H1 (cell line): ENCODE measurements at regions not wholly inside any gene's neighbourhood (a gene's known extent, or its start where the extent isn't known, plus 50 kb on each side); places are given as distances from the start of the nearest gene placed in this dataset.

ENCODE experiments used
- CTCF ChIA-PET: fragments of 300-600 bp; sonication (Branson Sonifier 250); formaldehyde crosslinking; loops from one replicate; lab custom pipeline; 2021; ENCODE audit not compliant: partially characterized antibody; lab: Charles Lee
- POLR2A ChIA-PET: fragments of 300-600 bp; sonication (Branson Sonifier 250); formaldehyde crosslinking; loops from one replicate; lab custom pipeline; 2021; ENCODE audit warnings: inconsistent platforms; ENCODE audit not compliant: partially characterized antibody; lab: Charles Lee
- DNase-seq, 2 experiments: peaks; one replicate each; pipeline versions ENCODE4 v3.0.0 to v3.0.0-alpha.2; 2010 to 2022; ENCODE audit warnings: low spot score in 2 of 2, low read depth in 1 of 2, mixed read lengths in 1 of 2
- FAIRE-seq: peaks from 2 replicates; lab custom pipeline; 2011; peaks lifted over from hg19 to GRCh38; lab: Jason Lieb, UNC
- H2AFZ ChIP-seq: 2 replicates; pipeline ENCODE4 v1.8.1; 2012; ENCODE audit warnings: low read length, inconsistent platforms
- H2AK5ac ChIP-seq: 2 replicates; pipeline ENCODE4 v1.6.1; 2013; ENCODE audit warnings: low read depth, low read length
- H2BK120ac ChIP-seq: replicated peaks from 2 replicates; pipeline ENCODE3; 2013; ENCODE audit warnings: low read depth, low read length, inconsistent platforms
- H2BK12ac ChIP-seq: 2 replicates; pipeline ENCODE4 v1.6.1; 2013; ENCODE audit warnings: low read depth, low read length
- H2BK15ac ChIP-seq: 2 replicates; pipeline ENCODE4 v1.6.1; 2013; ENCODE audit warnings: low read length
- H2BK20ac ChIP-seq: 2 replicates; pipeline ENCODE4 v1.6.1; 2013; ENCODE audit warnings: low read length
- H2BK5ac ChIP-seq: 2 replicates; pipeline ENCODE4 v1.6.1; 2013; ENCODE audit warnings: low read depth, low read length
- H3K14ac ChIP-seq: 2 replicates; pipeline ENCODE4 v1.6.1; 2013; ENCODE audit warnings: inconsistent platforms; ENCODE audit not compliant: insufficient read length
- H3K18ac ChIP-seq: 2 replicates; pipeline ENCODE4 v1.6.1; 2013; ENCODE audit warnings: low read length; ENCODE audit errors: extremely low read depth
- H3K23ac ChIP-seq: 2 replicates; pipeline ENCODE4 v1.6.1; 2013; ENCODE audit warnings: inconsistent platforms; ENCODE audit not compliant: insufficient read length
- H3K23me2 ChIP-seq: 2 replicates; pipeline ENCODE4 v1.6.1; 2013; ENCODE audit warnings: low read depth, low read length
- H3K27ac ChIP-seq: 2 replicates; pipeline ENCODE4 v1.6.1; 2011; ENCODE audit warnings: low read depth, low read length, inconsistent platforms
- H3K27me3 ChIP-seq, 4 experiments: replicated peaks in 1 of 4; 1 replicate in 1 of 4; 2 replicates in 3 of 4; pipeline versions ENCODE4 v1.6.1 to v1.8.1; 2011 to 2013; ENCODE audit warnings: low read length in 3 of 4, mild to moderate bottlenecking in 3 of 4, inconsistent platforms in 2 of 4, mixed read lengths in 2 of 4, moderate library complexity in 1 of 4; ENCODE audit not compliant: control insufficient read depth in 3 of 4, insufficient read depth in 3 of 4; ENCODE audit errors: extremely low read depth in 1 of 4
- H3K36me3 ChIP-seq, 4 experiments: 2 replicates each; pipeline versions ENCODE4 v1.6.1 to v1.8.1; 2011 to 2013; ENCODE audit warnings: mild to moderate bottlenecking in 4 of 4, low read length in 3 of 4, moderate library complexity in 2 of 4, control low read depth in 1 of 4, inconsistent platforms in 1 of 4; ENCODE audit not compliant: insufficient read depth in 4 of 4, control insufficient read depth in 2 of 4
- H3K4ac ChIP-seq: replicated peaks from 2 replicates; pipeline ENCODE3; 2013; ENCODE audit warnings: low read length, low read depth, mixed read lengths, inconsistent platforms; ENCODE audit not compliant: insufficient read length
- H3K4me1 ChIP-seq, 4 experiments: replicated peaks in 1 of 4; 1 replicate in 1 of 4; 2 replicates in 3 of 4; pipeline versions ENCODE4 v1.6.1 to v1.8.1; 2011 to 2013; ENCODE audit warnings: low read length in 3 of 4, inconsistent platforms in 2 of 4, mixed read lengths in 1 of 4; ENCODE audit not compliant: insufficient read depth in 4 of 4, control insufficient read depth in 3 of 4
- H3K4me2 ChIP-seq, 2 experiments: 2 replicates each; pipeline versions ENCODE4 v1.6.1 to v1.8.1; 2011 to 2013; ENCODE audit warnings: low read depth in 2 of 2, low read length in 2 of 2, control low read depth in 1 of 2, inconsistent platforms in 1 of 2, mild to moderate bottlenecking in 1 of 2; ENCODE audit not compliant: insufficient read depth in 1 of 2
- H3K4me3 ChIP-seq, 4 experiments: fragments of 200-600, 300-600 bp in 1 of 4; sonication (generic), shearing (Covaris generic), sonication (Bioruptor Twin) in 1 of 4; 2 replicates each; pipeline versions ENCODE4 v1.5.1 to v1.8.1; 2011 to 2016; ENCODE audit warnings: low read length in 4 of 4, low read depth in 3 of 4, control low read depth in 2 of 4, inconsistent platforms in 2 of 4, mild to moderate bottlenecking in 2 of 4, mixed read lengths in 1 of 4, moderate library complexity in 1 of 4; ENCODE audit not compliant: insufficient read depth in 2 of 4; ENCODE audit errors: extremely low read depth in 1 of 4
- H3K56ac ChIP-seq: replicated peaks from 2 replicates; pipeline ENCODE3; 2013; ENCODE audit warnings: low read depth, mild to moderate bottlenecking, mixed read lengths, low read length, inconsistent platforms; ENCODE audit not compliant: insufficient read length
- H3K79me1 ChIP-seq: 2 replicates; pipeline ENCODE4 v1.6.1; 2013; ENCODE audit warnings: low read depth, low read length, control low read depth
- H3K79me2 ChIP-seq, 2 experiments: 2 replicates each; pipeline versions ENCODE4 v1.6.1 to v1.8.1; 2012 to 2013; ENCODE audit warnings: low read length in 2 of 2, mild to moderate bottlenecking in 2 of 2, inconsistent platforms in 1 of 2; ENCODE audit not compliant: insufficient read depth in 2 of 2, control insufficient read depth in 1 of 2
- H3K9ac ChIP-seq, 4 experiments: replicated peaks in 1 of 4; 1 replicate in 1 of 4; 2 replicates in 3 of 4; pipeline versions ENCODE4 v1.6.1 to v1.8.1; 2011 to 2013; ENCODE audit warnings: low read depth in 3 of 4, low read length in 3 of 4, control low read depth in 2 of 4, mild to moderate bottlenecking in 2 of 4, moderate library complexity in 2 of 4, inconsistent platforms in 1 of 4; ENCODE audit errors: extremely low read depth in 1 of 4
- H3K9me3 ChIP-seq, 2 experiments: 2 replicates each; pipeline versions ENCODE4 v1.6.1 to v1.8.1; 2012 to 2013; ENCODE audit warnings: mild to moderate bottlenecking in 2 of 2, moderate library complexity in 2 of 2, control low read depth in 1 of 2, inconsistent platforms in 1 of 2, low read depth in 1 of 2, low read length in 1 of 2, mixed read lengths in 1 of 2; ENCODE audit not compliant: insufficient read depth in 2 of 2
- H4K20me1 ChIP-seq, 2 experiments: replicated peaks in 1 of 2; 2 replicates each; pipeline versions ENCODE3 to v1.8.1; 2011 to 2013; ENCODE audit warnings: inconsistent platforms in 2 of 2, low read length in 2 of 2, mild to moderate bottlenecking in 1 of 2; ENCODE audit not compliant: insufficient read depth in 2 of 2, control insufficient read depth in 1 of 2
- H4K5ac ChIP-seq: 2 replicates; pipeline ENCODE4 v1.6.1; 2013; ENCODE audit warnings: low read length, low read depth, mixed read lengths, inconsistent platforms; ENCODE audit not compliant: insufficient read length
- H4K8ac ChIP-seq: 2 replicates; pipeline ENCODE4 v1.8.0; 2013; ENCODE audit warnings: mild to moderate bottlenecking, moderate library complexity, low read length, inconsistent platforms; ENCODE audit not compliant: insufficient read depth; ENCODE audit errors: extremely low read depth
- H4K91ac ChIP-seq: replicated peaks from 2 replicates; pipeline ENCODE3; 2013; ENCODE audit warnings: low read length, mixed read lengths, inconsistent platforms; ENCODE audit not compliant: insufficient read length
- BRCA1 ChIP-seq: IDR thresholded peaks from 2 replicates; pipeline ENCODE4 v1.6.1; 2012; ENCODE audit warnings: low read depth, low read length, improper control_type of control experiment
- CHD1 ChIP-seq: IDR thresholded peaks from 2 replicates; pipeline ENCODE4 v1.6.1; 2012; ENCODE audit warnings: low read depth, low read length, improper control_type of control experiment
- FOSL1 ChIP-seq: IDR thresholded peaks from 2 replicates; pipeline ENCODE4 v1.6.1; 2011; ENCODE audit warnings: mild to moderate bottlenecking, low read depth, low read length, moderate library complexity; ENCODE audit not compliant: insufficient read depth
- GTF2F1 ChIP-seq: IDR thresholded peaks from 2 replicates; pipeline ENCODE4 v1.6.1; 2012; ENCODE audit warnings: low read depth, low read length, improper control_type of control experiment, borderline replicate concordance
- HDAC6 ChIP-seq: IDR thresholded peaks from one replicate; pipeline ENCODE4 v1.7.1; 2012; ENCODE audit warnings: low read depth, mild to moderate bottlenecking, inconsistent platforms, low read length, moderate library complexity
- KDM5A ChIP-seq: fragments of 200-600 bp; IDR thresholded peaks from 2 replicates; pipeline ENCODE4 v1.7.1; 2012; ENCODE audit warnings: mild to moderate bottlenecking, low read length, inconsistent platforms, mixed read lengths
- RFX5 ChIP-seq: IDR thresholded peaks from 2 replicates; pipeline ENCODE4 v1.6.1; 2011; ENCODE audit warnings: low read depth, low read length, improper control_type of control experiment, borderline replicate concordance
- SAP30 ChIP-seq: fragments of 300-600 bp; sonication (generic); IDR thresholded peaks from 2 replicates; pipeline ENCODE4 v1.7.1; 2012; ENCODE audit warnings: low read length, moderate library complexity, mild to moderate bottlenecking, inconsistent platforms; ENCODE audit not compliant: insufficient read depth, insufficient replicate concordance
- SUZ12 ChIP-seq: fragments of 200-600 bp; sonication (generic); IDR thresholded peaks from 2 replicates; pipeline ENCODE4 v1.6.1; 2012; ENCODE audit warnings: mild to moderate bottlenecking, inconsistent platforms, low read length, moderate library complexity, mixed read lengths
- TBP ChIP-seq: IDR thresholded peaks from 2 replicates; pipeline ENCODE4 v1.6.1; 2011; ENCODE audit warnings: low read depth, low read length, improper control_type of control experiment
- TEAD4 ChIP-seq: IDR thresholded peaks from 2 replicates; pipeline ENCODE4 v1.6.1; 2012; ENCODE audit warnings: low read depth, low read length, inconsistent platforms, mixed read lengths
- WGBS, 2 experiments: shearing (Covaris generic) in 1 of 2; methylation state at CpG; one replicate each; pipeline versions ENCODE4 v1.1.6 to v1.1.7; 2013 to 2015; ENCODE audit warnings: low lambda C conversion rate in 2 of 2, mixed read lengths in 2 of 2, inconsistent platforms in 1 of 2, low coverage in 1 of 2, missing lambda C conversion rate in 1 of 2; ENCODE audit not compliant: insufficient replicate concordance in 2 of 2, insufficient coverage in 1 of 2, insufficient read length in 1 of 2; ENCODE audit errors: extremely low coverage in 1 of 2, missing lambda C conversion rate in 1 of 2; 5-methylcytosine and 5-hydroxymethylcytosine counted together
- TF ChIP-seq, protein P1 (sequence below): IDR thresholded peaks from 2 replicates; pipeline ENCODE4 v1.6.1; 2012; ENCODE audit warnings: inconsistent platforms
- TF ChIP-seq, protein P2 (sequence below): IDR thresholded peaks from 2 replicates; pipeline ENCODE4 v1.6.1; 2012; ENCODE audit warnings: low read length, inconsistent platforms

DNA sequence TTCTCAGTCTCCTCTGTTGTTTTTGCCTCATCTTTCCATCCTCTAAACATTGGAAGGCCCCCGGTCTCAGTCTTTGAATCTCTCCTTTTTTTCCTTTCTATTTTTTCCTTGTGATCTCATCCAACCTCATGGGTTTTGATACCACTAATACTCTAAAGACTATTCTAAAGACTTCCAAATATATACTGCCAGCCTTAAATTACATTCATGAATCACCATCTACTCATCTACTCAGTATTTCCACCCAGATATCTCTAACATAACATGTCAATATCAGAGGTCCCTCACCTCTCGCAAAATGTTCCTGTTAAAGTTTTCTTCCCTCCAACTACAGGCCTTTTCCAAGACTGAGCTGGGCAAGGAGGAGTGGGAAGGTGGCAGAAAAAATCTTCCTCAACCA lies 282.5 kb upstream of the TTC14 start:
- Histone ChIP-seq H3K14ac (no peak overlapping the region), H2AK5ac (no peak overlapping the region), H2AFZ (no peak overlapping the region), H4K20me1 (no peaks in the 10 kb centered on the region), H3K23me2 (no peaks in the 10 kb centered on the region), H2BK120ac (no peak overlapping the region), H3K36me3 (no peaks in the 10 kb centered on the region), H4K5ac (no peak overlapping the region), H4K8ac (no peak overlapping the region), H3K27ac (no peak overlapping the region), H3K56ac (no peak overlapping the region), H3K4ac (no peak overlapping the region), H3K9me3 (no peaks in the 10 kb centered on the region), H3K18ac (no peak overlapping the region), H3K79me2 (no peaks in the 10 kb centered on the region), H3K23ac (no peak overlapping the region), H3K4me3 (no peak overlapping the region), H2BK5ac (no peak overlapping the region), H3K27me3 (no peaks in the 10 kb centered on the region), H3K4me1 (no peaks in the 10 kb centered on the region), H2BK20ac (no peak overlapping the region), H3K79me1 (no peaks in the 10 kb centered on the region), H4K91ac (no peak overlapping the region), H3K9ac (no peak overlapping the region), H3K4me2 (no peak overlapping the region), H2BK15ac (no peak overlapping the region), H2BK12ac (no peak overlapping the region)
- 83% methylated on average over 2 of the region's 2 CpGs; no CpG with 5 or more reads in 1 of the 2 experiments for WGBS, 2 experiments
- no peak for FAIRE-seq
- ChIA-PET CTCF (no interaction called here), POLR2A (no interaction called here)
- DNase-seq: no peak
- TF ChIP-seq FOSL1: no peak
- TF ChIP-seq, protein P1, sequence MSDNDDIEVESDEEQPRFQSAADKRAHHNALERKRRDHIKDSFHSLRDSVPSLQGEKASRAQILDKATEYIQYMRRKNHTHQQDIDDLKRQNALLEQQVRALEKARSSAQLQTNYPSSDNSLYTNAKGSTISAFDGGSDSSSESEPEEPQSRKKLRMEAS: no peak
- no peak for TF ChIP-seq RFX5
- no peak for TF ChIP-seq SUZ12
- TF ChIP-seq TEAD4: no peak
- TF ChIP-seq HDAC6: no peak
- no peak for TF ChIP-seq SAP30
- no peak for TF ChIP-seq KDM5A
- TF ChIP-seq BRCA1: no peak
- TF ChIP-seq TBP: no peak
- TF ChIP-seq GTF2F1: no peak
- TF ChIP-seq, protein P2, sequence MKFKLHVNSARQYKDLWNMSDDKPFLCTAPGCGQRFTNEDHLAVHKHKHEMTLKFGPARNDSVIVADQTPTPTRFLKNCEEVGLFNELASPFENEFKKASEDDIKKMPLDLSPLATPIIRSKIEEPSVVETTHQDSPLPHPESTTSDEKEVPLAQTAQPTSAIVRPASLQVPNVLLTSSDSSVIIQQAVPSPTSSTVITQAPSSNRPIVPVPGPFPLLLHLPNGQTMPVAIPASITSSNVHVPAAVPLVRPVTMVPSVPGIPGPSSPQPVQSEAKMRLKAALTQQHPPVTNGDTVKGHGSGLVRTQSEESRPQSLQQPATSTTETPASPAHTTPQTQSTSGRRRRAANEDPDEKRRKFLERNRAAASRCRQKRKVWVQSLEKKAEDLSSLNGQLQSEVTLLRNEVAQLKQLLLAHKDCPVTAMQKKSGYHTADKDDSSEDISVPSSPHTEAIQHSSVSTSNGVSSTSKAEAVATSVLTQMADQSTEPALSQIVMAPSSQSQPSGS: no peak
- TF ChIP-seq CHD1: no peak
